HG02610 (cell line): ENCODE measurements at regions not wholly inside any gene's neighbourhood (a gene's known extent, or its start where the extent isn't known, plus 50 kb on each side); places are given as distances from the start of the nearest gene placed in this dataset.

Experiments
- ATAC-seq: cut with Tn5 transposase; IDR thresholded peaks from one replicate; pipeline ENCODE4 v1.9.1; 2021; ENCODE audit warnings: mild to moderate bottlenecking, moderate library complexity; ENCODE audit not compliant: unreplicated experiment

DNA sequence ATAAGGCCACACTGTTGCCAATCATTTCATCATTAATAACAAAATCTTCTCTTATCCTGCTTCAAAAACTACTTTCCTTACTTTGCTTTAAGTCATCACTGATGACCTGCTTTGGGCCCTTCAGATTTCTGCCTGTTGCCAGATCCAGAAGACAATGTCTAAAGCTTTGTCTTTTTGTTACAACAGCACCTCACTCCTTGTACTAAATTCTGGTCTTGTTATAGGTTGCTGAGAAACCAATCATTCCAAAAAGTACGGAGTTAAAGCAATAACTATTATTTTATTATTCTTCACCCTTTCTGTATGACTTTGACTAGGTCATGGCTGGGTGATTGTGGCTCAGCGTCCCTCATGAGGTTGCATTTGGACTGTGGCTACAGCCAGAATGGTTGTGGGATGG lies 633.5 kb downstream of the PTPRU start:
- no peak for ATAC-seq

GRCh38 chr1:29868944-29869343 lies 632.6 kb downstream of the PTPRU start:
- no peak for ATAC-seq

GRCh38 chr1:29868096-29868495 lies 631.8 kb downstream of the PTPRU start:
- no peak for ATAC-seq

DNA sequence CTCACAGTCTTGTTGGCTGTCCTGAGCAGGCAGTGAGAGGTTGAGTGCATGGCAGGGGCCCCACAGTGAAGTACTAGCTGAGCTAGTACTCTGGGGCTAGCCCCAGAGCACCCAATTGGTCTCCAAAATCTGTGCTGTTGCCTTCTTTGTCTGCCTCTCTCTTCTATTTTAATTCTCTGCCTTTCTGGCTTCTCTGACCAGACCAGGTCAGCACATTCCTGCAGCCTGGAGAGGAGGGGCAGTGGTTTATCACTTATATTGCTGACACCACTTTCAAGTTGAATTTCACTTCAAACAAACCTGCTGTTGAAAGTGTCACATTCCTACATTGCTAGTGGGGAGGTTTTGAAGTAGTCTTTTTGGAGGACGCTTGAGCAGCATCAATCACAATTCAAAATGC lies 628.7 kb downstream of the PTPRU start:
- ATAC-seq, result no peak

- ATAC-seq, result no peak
These were observed 628.2 kb downstream of the PTPRU start for GRCh38 chr1:29864431-29865022.

DNA sequence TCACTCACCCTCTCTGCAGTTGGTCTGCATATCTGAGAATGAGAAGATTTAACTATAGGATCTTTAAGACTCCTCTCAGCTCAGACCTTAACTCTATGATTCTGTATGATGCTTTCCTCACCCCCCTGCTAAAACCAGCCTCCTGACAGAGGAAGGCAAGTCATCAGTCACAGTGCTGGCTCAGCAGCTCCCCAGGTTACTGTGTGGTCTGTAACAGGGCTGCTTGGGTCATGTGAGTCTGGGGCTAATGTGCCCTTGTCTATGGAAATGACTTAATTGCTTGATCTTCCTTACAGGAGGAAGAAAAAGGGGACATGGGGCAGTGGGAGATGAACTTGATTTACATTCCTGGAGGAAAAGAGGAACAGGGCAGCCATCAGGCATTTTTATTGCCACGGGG lies 625.6 kb downstream of the PTPRU start:
- ATAC-seq, result no peak

- no peak for ATAC-seq
These were observed 625.1 kb downstream of the PTPRU start for GRCh38 chr1:29861446-29861845.

DNA sequence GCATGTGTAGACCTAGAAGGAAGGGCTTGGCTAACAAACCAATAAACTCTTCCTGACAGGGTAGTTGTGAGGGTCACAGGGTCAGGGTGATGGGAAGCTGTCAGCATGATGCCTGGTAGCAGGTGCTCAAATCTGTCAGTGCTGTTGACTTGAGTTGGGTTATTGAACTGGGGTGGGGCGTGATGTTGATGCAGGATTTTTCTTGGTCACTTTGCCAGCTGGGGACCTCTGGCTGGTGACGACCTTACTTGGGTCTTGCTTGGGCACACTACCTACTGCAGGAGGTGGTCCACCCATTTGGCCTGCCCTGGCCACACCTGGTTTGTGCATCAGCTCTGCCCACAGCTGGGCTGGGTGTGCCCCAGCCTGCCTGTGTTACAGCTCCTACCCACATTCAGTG lies 624.4 kb downstream of the PTPRU start:
- ATAC-seq, result no peak

DNA sequence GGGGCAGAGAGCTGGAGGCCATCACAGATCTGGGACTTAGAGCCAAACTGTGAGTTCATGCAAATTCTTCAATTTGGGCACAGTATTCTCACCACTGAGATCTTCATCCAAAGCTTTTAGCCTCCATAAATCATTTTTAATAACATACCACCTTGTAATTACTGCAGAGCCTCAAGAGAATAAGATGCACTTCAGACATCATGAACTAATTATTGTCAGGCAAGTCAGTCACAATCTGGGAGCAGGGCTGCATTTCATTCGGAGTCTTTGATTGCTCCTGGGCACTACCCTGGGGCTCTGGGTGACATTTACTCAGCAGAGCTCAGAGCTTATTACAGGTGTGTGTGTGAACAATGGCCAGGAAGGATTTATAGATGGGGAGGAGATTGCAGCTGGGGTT lies 623.7 kb downstream of the PTPRU start:
- no peak for ATAC-seq

DNA sequence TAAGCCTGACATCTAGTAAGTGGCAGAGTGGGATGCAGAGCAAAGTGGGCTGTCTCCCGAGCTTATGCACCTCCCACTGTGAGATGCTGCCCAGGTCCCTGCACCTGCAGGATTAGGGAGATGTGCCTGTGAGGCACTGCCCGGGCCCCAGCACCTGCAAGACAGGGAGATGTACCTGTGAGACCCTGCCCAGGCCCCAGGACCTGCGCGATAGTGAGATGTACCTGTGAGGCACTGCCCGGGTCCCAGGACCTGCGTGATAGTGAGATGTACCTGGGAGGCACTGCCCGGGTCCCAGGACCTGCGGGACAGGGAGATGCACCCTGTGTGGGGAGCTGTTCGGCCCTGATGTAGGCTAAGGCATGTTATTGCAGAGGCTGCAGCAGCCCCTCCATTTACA lies 622.8 kb downstream of the PTPRU start:
- ATAC-seq, result no peak

- ATAC-seq, result no peak
These were observed 622.3 kb downstream of the PTPRU start for GRCh38 chr1:29858646-29859045.

GRCh38 chr1:29856340-29857114 lies 620.2 kb downstream of the PTPRU start:
- no peak for ATAC-seq

- ATAC-seq, result no peak
These were observed 619.3 kb downstream of the PTPRU start for GRCh38 chr1:29855561-29856160.

DNA sequence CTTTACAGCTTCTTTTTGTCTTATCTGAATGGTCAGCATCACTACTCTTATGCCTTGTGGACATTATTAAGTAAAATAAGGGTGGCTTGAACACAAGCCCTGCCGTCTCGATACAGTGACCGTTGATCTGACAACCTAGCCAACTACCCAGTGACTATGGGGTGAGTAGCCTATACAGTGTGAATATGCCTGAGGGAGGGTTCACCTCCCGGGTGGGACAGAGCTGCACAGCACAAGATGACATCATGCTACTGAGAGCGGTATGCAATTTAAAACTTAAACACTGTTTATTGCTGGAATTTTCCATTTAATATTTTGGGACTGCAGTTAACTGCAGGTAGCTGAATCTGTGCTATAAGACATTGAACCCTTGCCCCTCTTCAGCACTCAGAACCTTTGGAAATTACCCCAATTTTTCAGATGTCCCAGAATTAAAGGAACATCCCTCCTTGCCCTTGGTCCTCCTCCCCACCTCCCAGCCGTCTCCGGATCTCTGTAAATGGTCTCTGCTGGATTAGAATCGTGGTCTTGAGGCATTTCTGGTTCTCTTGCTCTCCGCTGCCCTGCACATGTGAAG lies 618.5 kb downstream of the PTPRU start:
- no peak for ATAC-seq

- ATAC-seq, result no peak
These were observed 617.5 kb downstream of the PTPRU start for GRCh38 chr1:29853716-29854330.

- no peak for ATAC-seq
These were observed 615.9 kb downstream of the PTPRU start for GRCh38 chr1:29852248-29852647.

- ATAC-seq, result no peak
These were observed 615.4 kb downstream of the PTPRU start for GRCh38 chr1:29851691-29852090.

DNA sequence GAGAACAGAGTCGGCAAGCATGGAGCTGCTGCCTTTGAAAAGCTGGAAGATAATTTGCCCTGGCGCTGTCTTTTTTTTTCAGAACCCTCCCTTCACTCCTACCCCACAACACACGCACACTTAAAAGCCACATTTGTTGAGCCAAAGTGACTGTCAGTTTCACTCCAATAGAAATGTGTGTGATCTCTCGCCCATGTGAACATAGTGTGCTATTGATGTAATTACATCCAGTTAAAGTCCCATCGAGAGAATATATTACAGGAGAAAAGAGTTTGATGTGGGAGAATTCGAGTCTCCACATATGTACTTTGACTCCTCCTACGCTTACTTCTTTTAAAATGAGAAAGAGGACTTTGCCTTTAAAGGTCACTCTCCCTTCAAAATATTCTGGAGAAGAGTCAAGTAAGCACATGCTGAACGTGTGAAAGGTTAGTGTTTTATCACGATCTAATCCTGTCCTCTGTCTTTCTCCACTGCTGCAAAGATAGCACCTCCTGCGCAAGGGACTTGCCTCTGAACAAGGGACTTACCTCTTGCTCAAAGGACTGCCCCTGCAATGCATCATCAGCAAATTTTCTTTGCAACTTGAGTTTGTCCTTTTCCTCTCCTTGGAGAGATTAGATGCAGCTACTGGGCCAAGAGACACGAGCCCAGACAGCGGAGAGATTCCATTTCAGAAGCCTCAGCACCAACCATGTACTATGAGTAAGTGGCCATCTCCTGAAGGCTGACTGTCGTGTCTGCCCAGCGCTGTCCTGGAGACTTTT lies 613.9 kb downstream of the PTPRU start:
- ATAC-seq, result no peak

- no peak for ATAC-seq
These were observed 612.9 kb downstream of the PTPRU start for GRCh38 chr1:29849038-29849750.

DNA sequence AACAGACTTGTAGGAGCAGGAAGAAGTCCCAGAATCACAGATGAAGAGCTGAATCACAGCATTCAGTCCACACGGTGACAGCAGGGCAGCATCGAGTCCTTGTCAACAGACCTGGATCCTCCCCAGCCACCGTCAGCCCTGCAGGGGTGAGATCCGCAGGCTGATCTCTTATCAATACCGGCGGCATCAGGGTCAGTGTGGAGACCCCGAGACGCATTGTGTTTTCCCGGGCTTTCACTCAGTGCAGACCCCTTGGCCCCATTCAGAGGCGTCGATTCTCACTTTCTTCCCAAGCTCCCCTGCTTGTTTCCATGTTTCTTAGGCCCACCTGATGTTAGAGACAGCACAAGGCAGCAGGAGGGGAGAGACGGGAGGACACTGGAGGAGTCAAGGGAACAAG lies 609.6 kb downstream of the PTPRU start:
- ATAC-seq, result no peak
